ENCODE measurements at regions not wholly inside any gene's neighbourhood (a gene's known extent, or its start where the extent isn't known, plus 50 kb on each side); places are given as distances from the start of the nearest gene placed in this dataset.

DNA sequence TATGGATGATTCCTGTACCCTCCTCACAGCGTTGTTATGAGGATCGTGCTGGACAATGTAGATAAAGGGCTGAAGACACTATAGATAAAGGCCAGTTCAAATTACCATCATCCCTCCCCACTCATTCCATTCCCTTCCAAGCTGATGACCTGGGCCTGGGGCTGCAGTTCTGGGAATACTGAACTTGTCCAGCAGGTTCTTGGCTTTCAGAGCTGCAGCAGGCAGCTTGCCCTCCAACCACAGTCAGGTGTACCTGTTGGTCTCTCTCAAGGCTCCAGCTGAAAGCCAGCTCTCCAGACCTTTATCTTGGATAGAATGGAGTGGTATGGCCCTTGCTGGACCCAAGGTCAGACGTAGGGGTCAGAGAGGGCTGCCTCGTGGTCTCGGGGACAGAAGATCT is 92.5 kb downstream of the PCDH1 start:
- TF ChIP-seq, protein P1, sequence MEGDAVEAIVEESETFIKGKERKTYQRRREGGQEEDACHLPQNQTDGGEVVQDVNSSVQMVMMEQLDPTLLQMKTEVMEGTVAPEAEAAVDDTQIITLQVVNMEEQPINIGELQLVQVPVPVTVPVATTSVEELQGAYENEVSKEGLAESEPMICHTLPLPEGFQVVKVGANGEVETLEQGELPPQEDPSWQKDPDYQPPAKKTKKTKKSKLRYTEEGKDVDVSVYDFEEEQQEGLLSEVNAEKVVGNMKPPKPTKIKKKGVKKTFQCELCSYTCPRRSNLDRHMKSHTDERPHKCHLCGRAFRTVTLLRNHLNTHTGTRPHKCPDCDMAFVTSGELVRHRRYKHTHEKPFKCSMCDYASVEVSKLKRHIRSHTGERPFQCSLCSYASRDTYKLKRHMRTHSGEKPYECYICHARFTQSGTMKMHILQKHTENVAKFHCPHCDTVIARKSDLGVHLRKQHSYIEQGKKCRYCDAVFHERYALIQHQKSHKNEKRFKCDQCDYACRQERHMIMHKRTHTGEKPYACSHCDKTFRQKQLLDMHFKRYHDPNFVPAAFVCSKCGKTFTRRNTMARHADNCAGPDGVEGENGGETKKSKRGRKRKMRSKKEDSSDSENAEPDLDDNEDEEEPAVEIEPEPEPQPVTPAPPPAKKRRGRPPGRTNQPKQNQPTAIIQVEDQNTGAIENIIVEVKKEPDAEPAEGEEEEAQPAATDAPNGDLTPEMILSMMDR (conservative IDR thresholded peaks at IDR 0.05; ENCODE audit: low read length), result no peak
- TF ChIP-seq EZH2phosphoT487 (IDR thresholded peaks at IDR 0.05; ENCODE audit: borderline replicate concordance), result no peak
